Motor neuron (in vitro differentiated cells): ENCODE measurements at regions not wholly inside any gene's neighbourhood (a gene's known extent, or its start where the extent isn't known, plus 50 kb on each side); places are given as distances from the start of the nearest gene placed in this dataset.
A peak's percentile ranks its signal among the peaks of the same experiment; 100 is the strongest.

ENCODE experiments used
- ATAC-seq, 8 experiments: fragments of 200-7000 bp; cut with Tn5 transposase; replicated peaks in 6 of 8; 2 replicates each; pipeline ENCODE4 v1.8.0; 2021; ENCODE audit warnings: mild to moderate bottlenecking in 8 of 8, moderate library complexity in 8 of 8
- H3K27ac ChIP-seq, 2 donors: fragments of 250-450 bp; sonication (Bioruptor Pico); 2 replicates each; pipeline ENCODE4 v1.9.0; 2021; ENCODE audit warnings: antibody characterized with exemption in 2 of 2, mild to moderate bottlenecking in 2 of 2, moderate library complexity in 1 of 2
- H3K4me1 ChIP-seq, 2 donors: fragments of 250-450 bp; sonication (Bioruptor Pico); replicated peaks in 1 of 2; 2 replicates each; pipeline ENCODE4 v1.6.1; 2021; ENCODE audit warnings: antibody characterized with exemption in 2 of 2, mild to moderate bottlenecking in 2 of 2, moderate library complexity in 1 of 2
- H3K4me3 ChIP-seq, 5 donors: fragments of 250-450 bp; sonication (Bioruptor Pico); 2 replicates each; pipeline ENCODE4 v1.9.0; 2021; ENCODE audit warnings: antibody characterized with exemption in 5 of 5, mild to moderate bottlenecking in 5 of 5, moderate library complexity in 4 of 5
- WGBS, 10 experiments: fragments of 450-650 bp; shearing (Covaris generic); methylation state at CpG; one replicate each; pipeline ENCODE4 v1.0.0; 2022; 5-methylcytosine and 5-hydroxymethylcytosine counted together
- in situ Hi-C, 9 experiments: fragments of 400-800 bp; cut with MboI; loops; one replicate each; pipeline ENCODE4 v1.15.0; 2021; ENCODE audit warnings: low sequenced_read_pairs in 9 of 9, low pct_unique_long_range_greater_than_20kb in 2 of 9; ENCODE audit not compliant: unreplicated experiment in 9 of 9

DNA sequence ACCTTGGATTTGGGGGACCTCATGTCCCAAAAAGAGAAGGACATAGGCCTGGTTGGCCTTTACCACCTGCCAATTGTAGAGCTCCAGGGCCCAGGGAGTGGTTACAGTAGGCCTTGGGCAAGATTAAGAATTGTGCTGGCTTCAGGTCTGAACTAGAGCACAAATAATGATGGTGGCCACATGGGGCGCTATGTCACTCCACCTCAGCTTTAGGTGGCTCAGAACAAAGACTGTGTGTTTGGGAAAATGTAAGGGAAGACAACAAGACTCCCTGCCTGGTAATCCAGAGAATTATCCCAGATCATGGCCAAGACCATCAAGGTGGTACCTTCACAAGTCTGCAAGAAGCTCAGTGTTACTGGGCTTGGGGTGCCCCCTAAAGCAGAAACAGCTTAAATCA lies 224.9 kb upstream of the OPRM1 start:
- Histone ChIP-seq H3K4me3 (no peak overlapping the region), H3K4me1 (peaks cover 0 to 8% of the 10 kb centered on the region in 2 donors), H3K27ac (no peak overlapping the region)
- 0 to 83% (median 60%) methylated on average over 1 of the region's 1 CpG; no CpG with 5 or more reads in 5 of the 10 experiments for WGBS, 10 experiments
- in situ Hi-C loops, result no loop called here
- no peak for ATAC-seq

- H3K27ac ChIP-seq, result no peak overlapping the region
- WGBS, 10 experiments, result 14 to 100% (median 82%) methylated on average over 1 to 5 of the region's 5 CpGs
- no peak for ATAC-seq
- in situ Hi-C loops, result no loop called here
- H3K4me3 ChIP-seq, result no peak overlapping the region
- H3K4me1 ChIP-seq, result no peaks in the 10 kb centered on the region
These were observed 234.2 kb upstream of the OPRM1 start for GRCh38 chr6:153804755-153805330.

GRCh38 chr6:153801917-153802316 lies 237.1 kb upstream of the OPRM1 start:
- in situ Hi-C loops, result no loop called here

DNA sequence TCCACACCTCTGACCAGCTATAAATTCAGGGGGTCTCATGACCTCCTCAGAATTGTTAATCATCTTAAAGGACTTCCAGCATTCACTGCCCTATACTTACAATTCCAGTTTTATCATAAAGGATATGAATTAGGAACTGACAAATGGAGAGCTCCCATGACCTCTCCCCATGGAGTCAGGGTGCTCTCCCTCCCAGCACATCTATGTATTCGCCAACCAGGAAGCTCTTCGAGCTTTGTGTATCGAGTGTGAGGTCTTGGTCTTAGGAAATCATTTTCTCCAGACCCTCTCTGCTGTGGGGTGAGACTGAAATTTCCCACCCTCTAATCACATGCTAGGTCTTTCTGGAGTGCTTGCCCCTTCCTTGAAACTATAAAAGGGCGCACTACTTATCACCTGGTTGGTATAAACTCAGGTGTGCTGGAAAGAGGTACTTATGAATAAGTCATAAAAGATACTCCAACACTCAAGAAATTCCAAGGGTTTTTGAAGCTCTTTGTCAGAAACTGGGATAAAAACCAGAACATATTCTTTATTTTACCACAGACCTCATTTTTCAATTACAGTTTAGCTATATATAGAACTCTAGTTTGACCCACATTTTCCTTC lies 238.4 kb upstream of the OPRM1 start:
- ATAC-seq, result no peak
- in situ Hi-C loops, result no loop called here
- no peak overlapping the region for H3K4me3 ChIP-seq
- 20 to 100% (median 98%) methylated on average over 1 to 3 of the region's 4 CpGs; no CpG with 5 or more reads in 4 of the 10 experiments for WGBS, 10 experiments
- no peaks in the 10 kb centered on the region for H3K4me1 ChIP-seq
- no peak overlapping the region for H3K27ac ChIP-seq

More at GRCh38 chr6:153801917-153802316, 237.1 kb upstream of the OPRM1 start:
- Histone ChIP-seq H3K4me1 (no peaks in the 10 kb centered on the region), H3K27ac (no peak overlapping the region), H3K4me3 (no peak overlapping the region)
- no peak for ATAC-seq
- 20 to 75% (median 51%) methylated on average over 1 to 2 of the region's 2 CpGs; no CpG with 5 or more reads in 3 of the 10 experiments for WGBS, 10 experiments

DNA sequence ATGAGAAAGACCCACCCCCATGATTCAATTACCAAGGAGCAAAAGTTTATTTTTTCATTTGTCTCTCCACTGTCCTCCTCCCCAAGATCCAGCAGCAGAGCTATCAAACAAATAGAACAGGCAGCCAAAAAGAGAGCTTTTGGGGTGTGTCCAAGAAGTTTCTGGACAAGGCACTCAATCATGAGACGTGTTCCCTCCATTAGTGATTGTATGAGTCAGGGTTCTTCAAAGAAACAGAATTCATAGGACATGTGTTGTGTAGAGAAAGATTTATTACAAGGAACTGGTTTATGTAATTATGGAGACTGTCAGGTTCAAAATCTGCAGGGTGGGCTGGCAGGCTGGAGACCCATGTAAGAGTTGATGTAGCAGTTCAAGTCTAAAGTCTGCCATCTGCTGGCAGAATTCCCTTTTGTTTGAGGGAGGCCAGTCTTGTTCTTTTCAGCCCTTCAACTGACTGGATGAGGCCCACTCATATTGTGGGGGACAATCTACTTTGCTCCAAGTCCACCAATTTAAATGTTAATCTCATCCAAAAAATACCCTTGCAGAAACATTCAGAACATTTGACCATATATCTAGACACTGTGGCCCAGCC lies 248.1 kb upstream of the OPRM1 start:
- peak in 1 of 8 experiments; percentile 40 for ATAC-seq
- Histone ChIP-seq H3K4me3 (no peak overlapping the region), H3K27ac (no peak overlapping the region), H3K4me1 (no peaks in the 10 kb centered on the region)
- 40% methylated on average over 1 of the region's 1 CpG; no CpG with 5 or more reads in 9 of the 10 experiments for WGBS, 10 experiments
- in situ Hi-C loops, result no loop called here

- in situ Hi-C loops, result no loop called here
- Histone ChIP-seq H3K27ac (no peak overlapping the region), H3K4me3 (no peak overlapping the region), H3K4me1 (no peaks in the 10 kb centered on the region)
- ATAC-seq, result peak in 3 of 8 experiments; percentile 33 to 71 (median 68)
- WGBS, 10 experiments, result 0 to 100% (median 75%) methylated on average over 1 to 5 of the region's 7 CpGs
These were observed 249.0 kb upstream of the OPRM1 start for GRCh38 chr6:153790048-153790447.

DNA sequence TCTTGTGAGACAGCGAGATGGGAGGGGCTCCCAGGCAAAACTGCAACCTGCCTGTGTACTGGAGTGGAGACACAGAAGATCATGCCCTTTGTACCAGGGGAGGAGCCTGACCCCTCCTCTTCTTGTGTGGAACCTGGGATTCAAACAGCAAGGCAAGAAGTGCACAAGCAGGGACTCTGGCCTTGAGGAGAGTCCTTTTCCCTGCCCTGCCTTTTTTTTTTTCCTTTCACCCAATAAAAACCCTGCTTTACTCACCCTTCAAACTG lies 251.8 kb upstream of the OPRM1 start:
- no CpG with 5 or more reads among the region's 1 CpG for WGBS, 10 experiments
- H3K27ac ChIP-seq, result no peak overlapping the region
- ATAC-seq, result no peak

GRCh38 chr6:153781306-153781705 lies 257.7 kb upstream of the OPRM1 start:
- no peaks in the 10 kb centered on the region for H3K4me1 ChIP-seq
- no peak for ATAC-seq
- in situ Hi-C loops, result no loop called here
- WGBS, 10 experiments, result 33 to 100% (median 87%) methylated on average over 1 of the region's 1 CpG; no CpG with 5 or more reads in 6 of the 10 experiments
- H3K27ac ChIP-seq, result no peak overlapping the region
- H3K4me3 ChIP-seq, result no peak overlapping the region

More for the DNA sequence above, 251.8 kb upstream of the OPRM1 start:
- in situ Hi-C loops, result no loop called here
- H3K4me1 ChIP-seq, result no peaks in the 10 kb centered on the region
- H3K4me3 ChIP-seq, result no peak overlapping the region

DNA sequence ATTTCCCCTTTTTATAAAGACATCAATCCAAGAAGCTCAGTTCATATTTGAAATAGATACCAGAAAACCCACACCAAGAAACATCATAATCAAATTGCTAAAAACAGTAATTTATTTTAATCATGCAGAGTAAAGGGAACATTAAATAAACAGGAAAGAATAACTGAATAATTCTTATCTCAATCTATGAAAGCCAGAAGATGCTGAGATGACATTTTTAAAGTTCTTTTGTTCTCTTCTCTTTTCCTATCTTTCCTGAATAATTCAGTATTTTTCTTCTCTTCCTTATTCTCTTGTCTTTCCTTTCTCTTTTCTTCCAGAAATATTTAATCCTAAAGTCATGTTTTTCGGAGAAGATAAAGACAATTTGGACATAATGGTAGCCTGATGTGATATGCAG lies 259.0 kb upstream of the OPRM1 start:
- in situ Hi-C loops, result no loop called here

GRCh38 chr6:153778216-153778615 lies 260.8 kb upstream of the OPRM1 start:
- Histone ChIP-seq H3K4me3 (no peak overlapping the region), H3K27ac (no peak overlapping the region), H3K4me1 (peaks cover 0 to 4% of the 10 kb centered on the region in 2 donors)
- in situ Hi-C loops, result no loop called here
- WGBS, 10 experiments, result 0 to 100% (median 85%) methylated on average over 1 to 2 of the region's 2 CpGs; no CpG with 5 or more reads in 1 of the 10 experiments
- ATAC-seq, result no peak

More for the DNA sequence above, 259.0 kb upstream of the OPRM1 start:
- no peak for ATAC-seq
- H3K4me1 ChIP-seq, result no peaks in the 10 kb centered on the region
- 0 to 100% (median 73%) methylated on average over 1 of the region's 1 CpG; no CpG with 5 or more reads in 1 of the 10 experiments for WGBS, 10 experiments
- no peak overlapping the region for H3K4me3 ChIP-seq
- H3K27ac ChIP-seq, result no peak overlapping the region

- Histone ChIP-seq H3K4me1 (peaks cover 8 to 17% of the 10 kb centered on the region in 2 donors), H3K4me3 (no peak overlapping the region), H3K27ac (no peak overlapping the region)
- in situ Hi-C loops, result no loop called here
- no peak for ATAC-seq
These were observed 267.5 kb upstream of the OPRM1 start for GRCh38 chr6:153771577-153771976.

DNA sequence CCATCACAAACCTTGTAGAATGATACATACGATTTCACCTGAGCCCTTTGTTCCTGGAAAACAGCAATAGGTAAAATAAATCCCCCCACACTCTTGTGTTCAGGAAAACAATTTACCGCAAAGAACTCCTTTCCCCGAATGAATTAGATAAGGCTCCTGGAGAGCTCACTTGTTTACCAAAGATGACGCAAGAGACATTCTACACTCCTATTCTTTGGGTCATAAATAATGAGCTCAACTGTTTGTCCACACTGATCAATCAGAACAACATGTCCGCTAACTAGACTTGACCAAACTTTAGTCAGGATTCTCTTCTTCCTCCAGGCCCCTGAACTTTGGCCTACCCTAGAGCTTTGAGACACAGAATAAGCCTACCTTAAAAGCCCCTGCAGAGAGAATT lies 271.9 kb upstream of the OPRM1 start:
- Histone ChIP-seq H3K4me3 (no peak overlapping the region), H3K27ac (no peak overlapping the region), H3K4me1 (peaks cover 8 to 12% of the 10 kb centered on the region in 2 donors)
- in situ Hi-C loops, result no loop called here
- 37 to 98% (median 72%) methylated on average over 2 to 5 of the region's 5 CpGs; no CpG with 5 or more reads in 1 of the 10 experiments for WGBS, 10 experiments
- ATAC-seq, result no peak

DNA sequence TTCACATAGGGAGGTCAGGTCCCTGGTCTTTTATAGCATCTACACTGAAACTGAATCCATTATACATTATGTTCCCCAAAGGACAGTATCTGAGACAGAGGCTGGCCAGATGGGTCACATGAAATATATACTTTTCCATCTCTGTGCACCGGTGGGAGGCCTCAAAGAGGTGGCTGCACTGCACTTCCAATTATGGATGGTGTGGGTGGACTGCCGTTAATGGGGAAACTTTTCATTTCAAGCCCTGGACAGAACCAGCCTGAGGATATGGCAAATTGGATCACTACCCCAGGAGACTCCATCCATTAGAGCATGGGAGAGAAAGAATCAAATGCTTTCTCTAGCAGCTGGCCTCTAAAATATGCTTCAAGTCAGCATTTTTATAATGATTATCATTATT lies 280.5 kb upstream of the OPRM1 start:
- WGBS, 10 experiments, result 0 to 100% (median 56%) methylated on average over 1 to 2 of the region's 2 CpGs; no CpG with 5 or more reads in 4 of the 10 experiments
- H3K4me3 ChIP-seq, result no peak overlapping the region
- peak in 3 of 8 experiments; percentile 30 to 72 (median 38) for ATAC-seq
- H3K27ac ChIP-seq, result no peak overlapping the region
- H3K4me1 ChIP-seq, result peaks cover 0 to 23% of the 10 kb centered on the region in 2 donors
- in situ Hi-C loops, result no loop called here

DNA sequence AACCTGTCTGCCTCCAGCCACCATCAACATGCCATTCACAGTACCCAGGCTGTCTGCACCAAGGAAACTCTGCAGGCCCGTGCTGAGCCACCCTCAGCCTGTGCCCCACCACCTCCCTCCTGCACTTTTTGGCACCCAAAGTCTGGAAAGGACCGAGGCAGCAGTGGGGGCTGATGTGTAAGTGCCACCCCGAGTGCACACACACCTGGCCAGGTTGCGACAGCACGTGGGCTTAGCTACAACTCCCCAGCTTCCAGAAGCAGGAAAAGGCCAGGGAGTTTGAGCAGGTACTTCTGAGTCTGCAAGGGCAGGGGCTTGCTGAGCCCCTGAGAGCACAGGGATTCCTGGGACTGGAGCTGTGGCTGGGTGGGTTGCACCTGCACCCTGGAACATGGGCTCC lies 303.3 kb upstream of the OPRM1 start:
- no peak for ATAC-seq
- in situ Hi-C loops, result no loop called here
- Histone ChIP-seq H3K4me3 (no peak overlapping the region), H3K4me1 (no peaks in the 10 kb centered on the region), H3K27ac (no peak overlapping the region)
- WGBS, 10 experiments, result 60 to 80% methylated on average over 1 to 2 of the region's 5 CpGs; no CpG with 5 or more reads in 8 of the 10 experiments
